Neural progenitor cell (in vitro differentiated cells): ENCODE measurements at regions not wholly inside any gene's neighbourhood (a gene's known extent, or its start where the extent isn't known, plus 50 kb on each side); places are given as distances from the start of the nearest gene placed in this dataset.

Experiments
- DNase-seq: peaks from one replicate; pipeline ENCODE4 v3.0.0-alpha.2; 2016; ENCODE audit warnings: low spot score
- H2AFZ ChIP-seq: fragments of 200-600 bp; sonication (generic); replicated peaks from 2 replicates; pipeline ENCODE4 v1.6.1; 2016; ENCODE audit warnings: antibody characterized with exemption
- H3F3A ChIP-seq: fragments of 200-600 bp; sonication (generic); 2 replicates; pipeline ENCODE4 v1.6.1; 2016; ENCODE audit warnings: antibody characterized with exemption, low read depth
- H3K27ac ChIP-seq: fragments of 200-600 bp; sonication (generic); 2 replicates; pipeline ENCODE4 v1.5.1; 2016; ENCODE audit warnings: mild to moderate bottlenecking
- H3K27me3 ChIP-seq: fragments of 200-600 bp; sonication (generic); 2 replicates; pipeline ENCODE4 v1.6.1; 2016; ENCODE audit warnings: mild to moderate bottlenecking, moderate library complexity
- H3K36me3 ChIP-seq: fragments of 200-600 bp; sonication (generic); 2 replicates; pipeline ENCODE4 v1.5.1; 2016
- H3K4me1 ChIP-seq: fragments of 200-600 bp; sonication (generic); 2 replicates; pipeline ENCODE4 v1.6.1; 2016; ENCODE audit warnings: mixed run types
- H3K4me2 ChIP-seq: fragments of 200-600 bp; sonication (generic); 2 replicates; pipeline ENCODE4 v1.6.1; 2016
- H3K4me3 ChIP-seq: fragments of 200-600 bp; sonication (generic); 2 replicates; pipeline ENCODE4 v1.5.1; 2016
- H3K79me2 ChIP-seq: fragments of 200-600 bp; sonication (generic); 2 replicates; pipeline ENCODE4 v1.6.1; 2016; ENCODE audit warnings: low read depth
- H3K9ac ChIP-seq: fragments of 200-600 bp; sonication (generic); 2 replicates; pipeline ENCODE4 v1.6.1; 2016
- H3K9me3 ChIP-seq: fragments of 200-600 bp; sonication (generic); 2 replicates; pipeline ENCODE4 v1.5.1; 2016; ENCODE audit warnings: low read depth
- H4K20me1 ChIP-seq: fragments of 200-600 bp; sonication (generic); 2 replicates; pipeline ENCODE4 v1.6.1; 2016; ENCODE audit warnings: low read depth
- H3K27ac Mint-ChIP-seq: 3 replicates; pipeline ENCODE4 v1.8.0; 2021; ENCODE audit warnings: mixed read lengths
- H3K27me3 Mint-ChIP-seq: 2 replicates; pipeline ENCODE4 v1.8.0; 2022; ENCODE audit warnings: low read depth, mild to moderate bottlenecking, inconsistent platforms, moderate library complexity, mixed read lengths; ENCODE audit not compliant: insufficient read depth
- H3K36me3 Mint-ChIP-seq: 3 replicates; pipeline ENCODE4 v1.8.0; 2021; ENCODE audit warnings: mixed read lengths
- H3K4me1 Mint-ChIP-seq: 3 replicates; pipeline ENCODE4 v1.8.0; 2021; ENCODE audit warnings: mixed read lengths
- H3K4me3 Mint-ChIP-seq: 3 replicates; pipeline ENCODE4 v1.8.0; 2021; ENCODE audit warnings: mild to moderate bottlenecking, moderate library complexity, mixed read lengths
- H3K9me3 Mint-ChIP-seq: 3 replicates; pipeline ENCODE4 v1.8.0; 2020; ENCODE audit warnings: mixed read lengths
- CTCF ChIP-seq: fragments of 200-600 bp; sonication (generic); IDR thresholded peaks from 2 replicates; pipeline ENCODE4 v1.5.1; 2017; ENCODE audit warnings: antibody characterized with exemption, mild to moderate bottlenecking
- EZH2 ChIP-seq: fragments of 200-600 bp; sonication (generic); IDR thresholded peaks from 2 replicates; pipeline ENCODE4 v1.6.1; 2017; ENCODE audit warnings: antibody characterized with exemption, mild to moderate bottlenecking, moderate library complexity
- EZH2phosphoT487 ChIP-seq: fragments of 200-600 bp; sonication (generic); IDR thresholded peaks from 2 replicates; pipeline ENCODE4 v1.6.1; 2017; ENCODE audit warnings: antibody characterized with exemption

GRCh38 chr12:45131506-45131905 lies 80.6 kb upstream of the DBX2 start:
- Histone ChIP-seq H3K4me1 (peaks cover 10% of the 10 kb centered on the region), H3K4me3 (no peak overlapping the region), H2AFZ (peak overlapping the region; percentile 59), H3F3A (peaks cover 3% of the 10 kb centered on the region), H3K27me3 (no peaks in the 10 kb centered on the region), H3K4me2 (no peak overlapping the region), H4K20me1 (no peaks in the 10 kb centered on the region), H3K79me2 (no peaks in the 10 kb centered on the region), H3K27ac (no peak overlapping the region), H3K9ac (no peak overlapping the region), H3K36me3 (no peaks in the 10 kb centered on the region), H3K9me3 (no peaks in the 10 kb centered on the region)
- no peaks in the 10 kb centered on the region for H3K36me3 Mint-ChIP-seq
- peaks cover 6% of the 10 kb centered on the region for H3K27me3 Mint-ChIP-seq
- H3K4me1 Mint-ChIP-seq = no peaks in the 10 kb centered on the region
- peaks cover 3% of the 10 kb centered on the region for H3K9me3 Mint-ChIP-seq
- no peak overlapping the region for H3K4me3 Mint-ChIP-seq
- no peak overlapping the region for H3K27ac Mint-ChIP-seq
- DNase-seq = no peak
- no peak for TF ChIP-seq EZH2phosphoT487
- no peak for TF ChIP-seq CTCF
- TF ChIP-seq EZH2 = no peak

- H4K20me1 ChIP-seq = no peaks in the 10 kb centered on the region
- H3K36me3 Mint-ChIP-seq = no peaks in the 10 kb centered on the region
Measured at GRCh38 chr12:45138609-45139008, 77.3 kb upstream of the ANO6 start.

GRCh38 chr12:45148006-45148405 lies 67.9 kb upstream of the ANO6 start:
- Histone ChIP-seq H3K36me3 (no peaks in the 10 kb centered on the region), H3F3A (no peaks in the 10 kb centered on the region), H2AFZ (no peak overlapping the region), H3K79me2 (no peaks in the 10 kb centered on the region), H4K20me1 (no peaks in the 10 kb centered on the region), H3K27ac (no peak overlapping the region), H3K9me3 (no peaks in the 10 kb centered on the region), H3K9ac (no peak overlapping the region), H3K4me1 (no peaks in the 10 kb centered on the region), H3K27me3 (no peaks in the 10 kb centered on the region), H3K4me2 (no peak overlapping the region), H3K4me3 (no peak overlapping the region)
- Mint-ChIP-seq H3K27ac (no peak overlapping the region), H3K27me3 (peaks cover 2% of the 10 kb centered on the region), H3K9me3 (peaks cover 16% of the 10 kb centered on the region), H3K4me1 (no peaks in the 10 kb centered on the region), H3K4me3 (no peak overlapping the region), H3K36me3 (no peaks in the 10 kb centered on the region)
- no peak for TF ChIP-seq CTCF
- no peak for TF ChIP-seq EZH2phosphoT487
- TF ChIP-seq EZH2 = no peak
- no peak for DNase-seq

More at GRCh38 chr12:45138609-45139008, 77.3 kb upstream of the ANO6 start:
- Mint-ChIP-seq H3K27me3 (peaks cover 3% of the 10 kb centered on the region), H3K4me3 (no peak overlapping the region), H3K9me3 (peaks cover 3% of the 10 kb centered on the region), H3K4me1 (no peaks in the 10 kb centered on the region), H3K27ac (no peak overlapping the region)
- Histone ChIP-seq H2AFZ (peak overlapping the region; percentile 9), H3K36me3 (no peaks in the 10 kb centered on the region), H3F3A (no peaks in the 10 kb centered on the region), H3K9me3 (no peaks in the 10 kb centered on the region), H3K4me2 (no peak overlapping the region), H3K4me1 (no peaks in the 10 kb centered on the region), H3K4me3 (no peak overlapping the region), H3K79me2 (no peaks in the 10 kb centered on the region), H3K27me3 (no peaks in the 10 kb centered on the region), H3K27ac (no peak overlapping the region), H3K9ac (no peak overlapping the region)
- TF ChIP-seq EZH2phosphoT487 (no peak), EZH2 (no peak), CTCF (no peak)
- DNase-seq = no peak
